K562 (cell line): ENCODE measurements at regions not wholly inside any gene's neighbourhood (a gene's known extent, or its start where the extent isn't known, plus 50 kb on each side); places are given as distances from the start of the nearest gene placed in this dataset.

Source experiments
- ELF1 ChIP-seq: fragments of 200-800 bp; sonication (Bioruptor generic); IDR thresholded peaks from 2 replicates; pipeline ENCODE4 v1.6.1; 2016; ENCODE audit warnings: missing genetic modification characterization, missing compliant biosample characterization
- ELF2 ChIP-seq: fragments of 250-450 bp; sonication (Bioruptor Pico); IDR thresholded peaks from 2 replicates; pipeline ENCODE4 v1.5.0; 2021; ENCODE audit warnings: mild to moderate bottlenecking
- HBP1 ChIP-seq: fragments of 450-650 bp; formaldehyde crosslinking; IDR thresholded peaks from 2 replicates; pipeline ENCODE4 v1.4.0; 2022; ENCODE audit warnings: missing genetic modification characterization
- HMG20B ChIP-seq: fragments of 250-450 bp; sonication (Bioruptor Pico); IDR thresholded peaks from 2 replicates; pipeline ENCODE4 v1.5.0; 2021; ENCODE audit warnings: mild to moderate bottlenecking
- HMGN3 ChIP-seq: IDR thresholded peaks from 2 replicates; pipeline ENCODE4 v1.6.1; 2011; ENCODE audit warnings: borderline replicate concordance, low read depth, mild to moderate bottlenecking, mixed read lengths, low read length; ENCODE audit not compliant: insufficient read length; ENCODE audit errors: extremely low read depth
- NR2C2 ChIP-seq, 2 experiments: fragments of 200-800 bp in 1 of 2; sonication (Bioruptor generic) in 1 of 2; sonication (generic) in 1 of 2; formaldehyde crosslinking in 1 of 2; IDR thresholded peaks; 2 replicates each; pipeline versions ENCODE4 v1.6.1 to v1.8.0; 2016 to 2022; ENCODE audit warnings: mild to moderate bottlenecking in 1 of 2, missing compliant biosample characterization in 1 of 2, missing genetic modification characterization in 1 of 2, missing genetic modification reagents in 1 of 2
- NR2F6 ChIP-seq: fragments of 450-650 bp; formaldehyde crosslinking; IDR thresholded peaks from 2 replicates; pipeline ENCODE4 v1.4.0; 2020; ENCODE audit warnings: mild to moderate bottlenecking
- PML ChIP-seq: IDR thresholded peaks from 2 replicates; pipeline ENCODE4 v1.6.1; 2012; ENCODE audit warnings: low read length, inconsistent platforms
- PTBP1 ChIP-seq: fragments of 200-400 bp; formaldehyde crosslinking; IDR thresholded peaks from 2 replicates; pipeline ENCODE4 v1.6.1; 2017; ENCODE audit warnings: low read depth, low read length
- PTTG1 ChIP-seq: fragments of 450-650 bp; IDR thresholded peaks from 2 replicates; pipeline ENCODE4 v1.6.1; 2016; ENCODE audit warnings: low read depth, mild to moderate bottlenecking, missing genetic modification characterization, missing compliant biosample characterization
- SMARCB1 ChIP-seq: IDR thresholded peaks from 2 replicates; pipeline ENCODE4 v1.6.1; 2011; ENCODE audit warnings: improper control_type of control experiment, low read depth; ENCODE audit not compliant: insufficient read length
- TRIM24 ChIP-seq, 2 experiments: fragments of 450-650 bp; IDR thresholded peaks; 2 replicates each; pipeline ENCODE4 v1.6.1; 2016
- XRCC3 ChIP-seq: fragments of 450-650 bp; IDR thresholded peaks from 2 replicates; pipeline ENCODE4 v1.6.1; 2017; ENCODE audit warnings: mild to moderate bottlenecking, moderate library complexity
- ZBTB9 ChIP-seq: fragments of 450-650 bp; formaldehyde crosslinking; IDR thresholded peaks from 2 replicates; pipeline ENCODE4 v1.4.0; 2020; ENCODE audit warnings: mild to moderate bottlenecking, moderate library complexity
- ZNF239 ChIP-seq: fragments of 250-450 bp; sonication (Bioruptor Pico); IDR thresholded peaks from 2 replicates; pipeline ENCODE4 v1.4.0; 2020; ENCODE audit warnings: mild to moderate bottlenecking
- ZNF583 ChIP-seq: fragments of 250-450 bp; sonication (Bioruptor Pico); IDR thresholded peaks from 2 replicates; pipeline ENCODE4 v1.4.0; 2020
- ZNF75A ChIP-seq: fragments of 450-650 bp; formaldehyde crosslinking; IDR thresholded peaks from 2 replicates; pipeline ENCODE4 v1.4.0; 2020; ENCODE audit warnings: mild to moderate bottlenecking
- TF ChIP-seq, protein P1 (sequence below): IDR thresholded peaks from 2 replicates; pipeline ENCODE4 v1.6.1; 2012; ENCODE audit warnings: low read depth, low read length, improper control_type of control experiment, borderline replicate concordance
- TF ChIP-seq, protein P2 (sequence below): fragments of 250-450 bp; sonication (Bioruptor Pico); IDR thresholded peaks from 2 replicates; pipeline ENCODE4 v1.8.0; 2021; ENCODE audit warnings: moderate library complexity, mild to moderate bottlenecking, inconsistent platforms
- TF ChIP-seq, protein P3 (sequence below): sonication (generic); IDR thresholded peaks from 2 replicates; pipeline ENCODE4 v1.6.1; 2016
- TF ChIP-seq, protein P4 (sequence below): fragments of 450-650 bp; IDR thresholded peaks from 2 replicates; pipeline ENCODE4 v1.7.0; 2016; ENCODE audit warnings: borderline replicate concordance

DNA sequence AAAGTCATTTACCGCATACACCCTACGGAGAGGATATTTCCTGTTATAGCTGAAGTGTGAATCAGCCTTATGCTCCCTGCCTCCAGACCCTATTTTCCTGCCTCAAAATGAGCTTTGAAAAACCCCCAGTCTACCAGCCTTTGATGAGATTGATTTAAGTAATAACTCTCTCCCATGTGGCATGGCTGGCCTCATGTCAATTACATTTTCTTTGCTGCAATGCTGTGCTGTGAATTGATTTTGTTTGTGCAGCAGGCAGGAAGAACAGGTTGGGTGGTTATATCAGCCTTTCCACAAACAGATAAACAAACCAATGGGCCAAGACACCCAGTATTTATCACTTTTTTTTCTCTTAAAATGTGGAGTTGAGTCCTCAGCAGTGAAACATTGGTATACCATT, 1105.5 kb upstream of the TMEM132C start (continued):
- TF ChIP-seq, protein P1, sequence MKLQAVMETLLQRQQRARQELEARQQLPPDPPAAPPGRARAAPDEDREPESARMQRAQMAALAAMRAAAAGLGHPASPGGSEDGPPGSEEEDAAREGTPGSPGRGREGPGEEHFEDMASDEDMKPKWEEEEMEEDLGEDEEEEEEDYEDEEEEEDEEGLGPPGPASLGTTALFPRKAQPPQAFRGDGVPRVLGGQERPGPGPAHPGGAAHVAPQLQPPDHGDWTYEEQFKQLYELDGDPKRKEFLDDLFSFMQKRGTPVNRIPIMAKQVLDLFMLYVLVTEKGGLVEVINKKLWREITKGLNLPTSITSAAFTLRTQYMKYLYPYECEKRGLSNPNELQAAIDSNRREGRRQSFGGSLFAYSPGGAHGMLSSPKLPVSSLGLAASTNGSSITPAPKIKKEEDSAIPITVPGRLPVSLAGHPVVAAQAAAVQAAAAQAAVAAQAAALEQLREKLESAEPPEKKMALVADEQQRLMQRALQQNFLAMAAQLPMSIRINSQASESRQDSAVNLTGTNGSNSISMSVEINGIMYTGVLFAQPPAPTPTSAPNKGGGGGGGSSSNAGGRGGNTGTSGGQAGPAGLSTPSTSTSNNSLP: no peak
- TF ChIP-seq PML (no peak), ZBTB9 (CRISPR knock-in tag) (peak; percentile 86), TRIM24 (IDR thresholded peaks at IDR 0.05) (peak in 1 of 2 experiments; percentile 43; a peak in 1 of 4 replicates), ELF1 (peak; percentile 58), PTTG1 (tag) (peak; percentile 77), PTBP1 (no peak), HMGN3 (no peak), HMG20B (CRISPR knock-in tag) (no peak), ELF2 (CRISPR knock-in tag) (peak; percentile 83), HBP1 (CRISPR knock-in tag) (0 out of 2 replicates have a peak, but pooled peaks have one; percentile 6), NR2F6 (0 out of 2 replicates have a peak, but pooled peaks have one; percentile 22), NR2C2 (CRISPR knock-in tag; IDR thresholded peaks at IDR 0.05) (no peak), NR2C2 (tag; IDR thresholded peaks at IDR 0.05) (peak; percentile 10; the same call in 1 of the 2 replicates), ZNF583 (CRISPR knock-in tag) (peak; percentile 80), ZNF75A (CRISPR knock-in tag) (peak; percentile 15; the same call in 1 of the 2 replicates), SMARCB1 (no peak), ZNF239 (CRISPR knock-in tag) (peak; percentile 55), XRCC3 (no peak)
- TF ChIP-seq, protein P2, sequence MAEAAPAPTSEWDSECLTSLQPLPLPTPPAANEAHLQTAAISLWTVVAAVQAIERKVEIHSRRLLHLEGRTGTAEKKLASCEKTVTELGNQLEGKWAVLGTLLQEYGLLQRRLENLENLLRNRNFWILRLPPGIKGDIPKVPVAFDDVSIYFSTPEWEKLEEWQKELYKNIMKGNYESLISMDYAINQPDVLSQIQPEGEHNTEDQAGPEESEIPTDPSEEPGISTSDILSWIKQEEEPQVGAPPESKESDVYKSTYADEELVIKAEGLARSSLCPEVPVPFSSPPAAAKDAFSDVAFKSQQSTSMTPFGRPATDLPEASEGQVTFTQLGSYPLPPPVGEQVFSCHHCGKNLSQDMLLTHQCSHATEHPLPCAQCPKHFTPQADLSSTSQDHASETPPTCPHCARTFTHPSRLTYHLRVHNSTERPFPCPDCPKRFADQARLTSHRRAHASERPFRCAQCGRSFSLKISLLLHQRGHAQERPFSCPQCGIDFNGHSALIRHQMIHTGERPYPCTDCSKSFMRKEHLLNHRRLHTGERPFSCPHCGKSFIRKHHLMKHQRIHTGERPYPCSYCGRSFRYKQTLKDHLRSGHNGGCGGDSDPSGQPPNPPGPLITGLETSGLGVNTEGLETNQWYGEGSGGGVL (CRISPR knock-in tag): no peak
- TF ChIP-seq, protein P3, sequence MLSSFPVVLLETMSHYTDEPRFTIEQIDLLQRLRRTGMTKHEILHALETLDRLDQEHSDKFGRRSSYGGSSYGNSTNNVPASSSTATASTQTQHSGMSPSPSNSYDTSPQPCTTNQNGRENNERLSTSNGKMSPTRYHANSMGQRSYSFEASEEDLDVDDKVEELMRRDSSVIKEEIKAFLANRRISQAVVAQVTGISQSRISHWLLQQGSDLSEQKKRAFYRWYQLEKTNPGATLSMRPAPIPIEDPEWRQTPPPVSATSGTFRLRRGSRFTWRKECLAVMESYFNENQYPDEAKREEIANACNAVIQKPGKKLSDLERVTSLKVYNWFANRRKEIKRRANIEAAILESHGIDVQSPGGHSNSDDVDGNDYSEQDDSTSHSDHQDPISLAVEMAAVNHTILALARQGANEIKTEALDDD: no peak
- TF ChIP-seq, protein P4, sequence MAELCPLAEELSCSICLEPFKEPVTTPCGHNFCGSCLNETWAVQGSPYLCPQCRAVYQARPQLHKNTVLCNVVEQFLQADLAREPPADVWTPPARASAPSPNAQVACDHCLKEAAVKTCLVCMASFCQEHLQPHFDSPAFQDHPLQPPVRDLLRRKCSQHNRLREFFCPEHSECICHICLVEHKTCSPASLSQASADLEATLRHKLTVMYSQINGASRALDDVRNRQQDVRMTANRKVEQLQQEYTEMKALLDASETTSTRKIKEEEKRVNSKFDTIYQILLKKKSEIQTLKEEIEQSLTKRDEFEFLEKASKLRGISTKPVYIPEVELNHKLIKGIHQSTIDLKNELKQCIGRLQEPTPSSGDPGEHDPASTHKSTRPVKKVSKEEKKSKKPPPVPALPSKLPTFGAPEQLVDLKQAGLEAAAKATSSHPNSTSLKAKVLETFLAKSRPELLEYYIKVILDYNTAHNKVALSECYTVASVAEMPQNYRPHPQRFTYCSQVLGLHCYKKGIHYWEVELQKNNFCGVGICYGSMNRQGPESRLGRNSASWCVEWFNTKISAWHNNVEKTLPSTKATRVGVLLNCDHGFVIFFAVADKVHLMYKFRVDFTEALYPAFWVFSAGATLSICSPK: no peak
